Activated T-cell treated with anti-CD3 and anti-CD28 coated beads for 1 hour (primary cell): ENCODE measurements at regions not wholly inside any gene's neighbourhood (a gene's known extent, or its start where the extent isn't known, plus 50 kb on each side); places are given as distances from the start of the nearest gene placed in this dataset.

Source experiments
- DNase-seq: peaks from one replicate; pipeline ENCODE4 v3.0.0-alpha.2; 2020; ENCODE audit warnings: low read depth

DNA sequence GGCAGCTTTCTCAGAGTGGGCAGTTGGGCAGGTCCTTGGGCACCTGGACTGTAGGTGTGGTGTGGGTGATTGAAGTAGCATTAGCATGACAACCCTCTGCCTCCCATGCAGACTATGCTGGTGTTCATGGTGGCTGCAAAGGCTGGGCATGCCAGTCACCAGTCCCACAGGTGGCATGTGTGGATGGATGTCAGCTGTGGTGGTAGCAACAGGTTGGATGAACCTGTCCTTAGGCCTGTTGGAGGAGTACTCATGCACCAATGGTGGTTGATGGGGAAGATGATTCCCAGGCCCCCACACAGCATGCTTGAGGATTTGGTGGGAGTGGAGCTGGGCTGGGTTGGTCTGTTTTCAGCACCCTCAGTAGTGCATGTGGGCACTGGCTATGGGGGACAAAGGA lies 251.1 kb downstream of the PAX1 start:
- no peak for DNase-seq

DNA sequence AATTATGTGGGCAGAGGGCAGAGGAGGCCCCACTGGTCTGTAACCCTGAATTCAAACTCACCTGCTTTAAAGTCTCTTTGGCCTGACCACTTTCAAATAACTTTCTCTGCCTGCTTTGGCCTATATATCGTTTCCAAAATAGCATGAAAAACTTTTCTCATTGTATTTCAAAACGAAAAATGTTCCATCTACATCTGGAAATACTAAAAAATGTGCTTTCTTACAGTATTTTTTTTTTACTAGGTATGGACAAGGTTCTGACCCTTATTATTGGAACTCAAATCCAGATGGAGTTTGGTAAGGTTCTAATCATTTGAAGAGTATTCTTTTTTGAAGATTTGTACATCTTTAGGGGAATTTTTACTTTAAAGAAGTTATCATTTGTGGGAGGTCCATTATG lies 241.9 kb downstream of the PAX1 start:
- no peak for DNase-seq

DNA sequence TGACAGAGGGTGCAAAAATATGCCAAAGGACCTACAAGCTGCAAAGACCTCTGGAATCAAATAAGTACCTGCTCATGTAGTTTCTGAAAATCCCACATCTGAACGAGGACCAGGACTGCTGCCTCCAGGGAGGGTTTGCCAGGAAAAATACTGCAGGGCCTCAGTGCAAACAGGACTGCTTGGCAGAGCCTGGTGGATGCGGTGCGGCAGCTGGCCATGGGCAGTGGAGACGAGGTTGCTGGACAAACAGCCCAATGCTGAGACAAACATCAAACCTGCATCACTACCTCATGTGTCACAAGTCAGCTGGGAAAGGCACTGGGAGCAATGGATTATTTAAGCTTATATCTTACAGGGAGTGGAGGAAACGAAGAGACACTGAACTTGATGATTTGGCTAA lies 238.8 kb downstream of the PAX1 start:
- DNase-seq = no peak

DNA sequence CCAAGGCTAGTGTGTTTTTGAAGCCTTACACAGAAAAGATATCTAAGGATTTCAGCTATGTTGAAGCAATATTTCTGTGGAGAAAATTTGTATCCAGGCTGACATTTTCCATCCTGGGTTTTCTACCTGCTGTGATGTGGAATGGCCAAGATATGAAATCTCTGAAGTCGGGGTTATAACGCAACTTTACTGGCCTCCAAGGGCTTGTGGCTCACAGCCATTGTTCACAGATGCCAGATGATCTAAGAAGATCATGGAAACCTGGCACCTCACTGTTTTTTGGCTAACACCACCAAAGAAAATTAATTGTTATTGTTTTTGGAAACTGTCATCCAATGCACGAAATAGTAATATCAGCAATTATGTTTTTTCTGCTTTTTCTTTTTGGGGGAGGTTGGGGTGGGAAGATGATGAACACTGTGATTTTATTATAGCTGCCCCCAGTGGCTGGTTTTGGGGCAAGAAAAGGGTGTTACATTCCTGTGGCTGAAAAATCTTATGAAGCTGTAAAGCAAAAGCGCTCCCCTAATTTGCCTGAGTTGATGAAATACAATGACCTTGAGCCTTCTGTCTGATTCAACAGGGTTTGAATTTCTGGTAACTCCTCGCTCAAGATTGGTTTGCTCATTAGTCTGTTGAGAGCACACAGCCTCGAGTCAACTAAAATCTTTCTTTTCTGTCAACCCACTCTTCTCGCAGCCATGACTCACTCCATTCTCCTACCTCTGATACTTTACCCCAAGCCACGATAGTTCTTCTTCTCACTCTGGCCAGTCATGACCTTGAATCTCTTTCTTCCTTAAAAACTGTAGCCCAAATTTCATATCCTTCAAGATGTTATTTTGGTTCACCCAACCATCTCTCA lies 236.7 kb downstream of the PAX1 start:
- DNase-seq = no peak

DNA sequence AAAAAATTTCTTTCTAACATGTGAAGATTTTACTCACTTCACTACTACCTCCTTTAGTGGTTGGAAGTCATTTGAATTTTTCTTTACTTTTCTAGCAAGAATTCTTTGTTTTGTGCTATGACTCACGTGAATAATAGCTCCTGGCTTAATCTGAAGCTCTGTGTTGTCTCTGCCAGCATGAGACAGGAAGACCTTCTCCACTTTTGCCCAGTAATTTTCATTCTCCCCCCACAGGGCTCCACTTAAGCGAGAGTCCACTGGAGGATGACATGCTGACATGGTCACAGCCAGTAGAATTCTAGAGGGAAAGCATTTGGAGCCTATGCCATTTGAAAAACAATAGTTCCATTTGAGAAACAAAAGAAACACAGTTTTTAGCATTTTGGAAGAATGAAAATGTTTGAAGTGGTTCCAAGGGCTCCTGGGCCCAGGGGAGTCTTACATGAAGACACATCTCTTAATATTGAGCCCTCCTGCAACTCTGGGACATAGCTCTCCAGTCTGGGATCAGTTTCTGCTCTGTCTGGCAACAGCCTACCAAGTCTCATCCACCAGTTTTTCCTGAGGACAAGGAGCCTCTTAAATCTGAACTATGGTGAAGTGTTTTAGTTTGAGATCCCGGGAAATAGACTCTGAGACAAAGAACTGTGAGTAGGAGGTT lies 231.4 kb downstream of the PAX1 start:
- no peak for DNase-seq

DNA sequence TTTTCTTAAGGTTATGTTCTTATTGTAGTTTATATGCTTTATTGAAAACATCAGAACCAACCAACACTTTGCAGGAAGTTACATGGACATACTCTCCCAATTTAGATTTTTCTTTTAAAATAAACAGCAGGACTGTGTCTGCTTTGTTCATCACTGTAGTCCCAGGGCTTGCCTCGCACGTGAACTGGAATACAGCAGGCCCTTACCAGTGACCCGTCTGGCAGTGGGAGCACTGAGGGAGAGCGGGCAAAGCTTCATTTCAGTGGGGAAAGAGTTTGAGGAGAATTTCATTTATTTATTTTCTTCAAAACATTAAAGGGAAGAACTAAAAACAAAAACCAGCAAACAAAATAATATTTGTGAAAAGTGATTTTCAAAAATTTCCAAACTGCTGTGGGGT lies 230.8 kb downstream of the PAX1 start:
- no peak for DNase-seq

DNA sequence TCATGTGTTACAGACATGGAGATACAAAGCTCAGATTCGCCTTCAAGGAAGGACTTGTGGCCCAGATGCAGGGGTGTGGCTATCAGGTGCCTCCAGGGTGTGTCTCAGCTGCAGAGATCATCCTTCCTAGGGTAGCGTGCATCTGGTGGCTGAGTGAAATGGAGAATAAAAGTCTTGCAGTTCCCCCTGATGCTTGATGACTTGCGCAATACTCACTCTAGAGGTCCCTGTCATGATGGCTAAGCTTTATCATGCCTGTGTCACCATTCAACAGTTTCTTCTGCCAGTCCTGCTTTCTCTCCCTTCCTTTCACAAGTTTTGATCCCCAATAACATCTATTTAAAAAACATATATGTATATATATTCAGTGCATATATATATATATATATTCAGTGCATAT lies 228.1 kb downstream of the PAX1 start:
- DNase-seq = no peak

DNA sequence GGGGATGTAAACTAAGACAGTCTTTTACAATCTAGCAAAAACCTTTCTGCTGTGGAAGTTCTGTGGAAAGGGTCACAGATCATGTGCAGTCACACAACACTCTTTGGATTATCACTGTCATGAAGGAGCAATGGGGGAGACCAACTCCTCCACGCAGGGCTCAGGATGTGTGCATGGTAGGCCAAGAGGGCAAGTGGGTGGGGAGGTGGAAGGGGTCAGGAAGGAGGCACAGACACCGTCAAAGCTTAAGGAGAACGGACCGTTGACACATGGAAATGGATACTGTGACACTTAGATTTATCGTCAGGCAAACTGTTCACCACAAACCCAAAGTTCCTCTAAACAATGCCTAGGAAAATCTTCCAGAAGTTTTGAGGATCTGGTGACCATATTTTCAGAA lies 215.8 kb downstream of the PAX1 start:
- DNase-seq = no peak

DNA sequence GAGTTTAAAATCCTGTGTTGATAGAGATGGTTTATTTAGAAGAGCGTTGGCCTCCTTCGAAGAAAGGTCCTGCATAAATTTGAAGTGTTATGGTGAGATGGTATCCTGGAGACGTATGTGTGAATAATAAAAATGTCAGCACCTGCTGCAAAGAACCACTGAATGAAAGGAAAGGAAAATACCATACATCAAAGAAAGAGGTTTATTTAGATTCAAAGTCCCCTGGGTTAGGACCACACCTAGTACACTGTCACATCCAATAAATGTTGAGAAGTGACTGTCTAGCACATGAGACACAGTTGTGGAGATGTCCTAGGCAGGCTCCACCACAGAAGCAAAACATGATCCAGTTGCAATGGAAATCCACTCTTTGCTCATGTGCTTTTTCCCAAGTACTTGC lies 214.7 kb downstream of the PAX1 start:
- DNase-seq = no peak

DNA sequence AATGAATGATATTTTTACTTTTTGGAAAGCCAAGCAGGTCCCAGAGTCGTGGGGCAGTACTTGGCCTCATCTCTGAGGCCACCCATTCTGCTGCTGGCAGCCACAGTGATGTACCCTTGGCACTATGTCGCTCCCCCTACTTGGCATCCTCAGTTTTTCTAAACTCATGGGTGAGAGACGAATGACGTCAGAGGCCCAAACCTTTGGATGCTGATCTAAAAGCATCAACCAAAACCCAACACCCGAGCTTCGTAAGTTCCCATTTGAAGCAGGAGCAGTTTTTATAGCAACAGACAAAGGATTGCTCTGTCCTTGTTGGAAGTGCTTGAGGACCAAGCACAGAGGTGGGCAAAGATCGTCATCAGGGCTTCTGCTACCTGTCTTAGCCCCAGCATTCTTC lies 212.9 kb downstream of the PAX1 start:
- DNase-seq = no peak

DNA sequence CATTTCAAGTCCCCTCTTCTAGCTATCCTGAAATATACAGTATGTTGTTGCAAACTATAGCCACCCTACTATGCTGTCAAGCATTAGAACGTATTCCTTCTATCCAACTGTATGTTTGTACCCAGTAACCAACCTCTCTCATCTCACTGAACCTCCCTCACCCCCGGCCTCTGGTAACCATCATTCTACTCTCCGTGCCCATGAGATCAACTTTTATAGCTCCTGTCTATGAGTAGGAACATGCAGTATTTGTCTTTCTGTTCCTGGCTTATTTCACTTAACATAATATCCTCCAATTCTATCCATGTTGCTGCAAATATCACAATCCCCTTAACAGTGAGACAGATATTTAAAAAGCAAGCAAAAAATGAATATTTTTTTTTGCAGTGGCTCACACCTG lies 196.9 kb downstream of the PAX1 start:
- DNase-seq = no peak

DNA sequence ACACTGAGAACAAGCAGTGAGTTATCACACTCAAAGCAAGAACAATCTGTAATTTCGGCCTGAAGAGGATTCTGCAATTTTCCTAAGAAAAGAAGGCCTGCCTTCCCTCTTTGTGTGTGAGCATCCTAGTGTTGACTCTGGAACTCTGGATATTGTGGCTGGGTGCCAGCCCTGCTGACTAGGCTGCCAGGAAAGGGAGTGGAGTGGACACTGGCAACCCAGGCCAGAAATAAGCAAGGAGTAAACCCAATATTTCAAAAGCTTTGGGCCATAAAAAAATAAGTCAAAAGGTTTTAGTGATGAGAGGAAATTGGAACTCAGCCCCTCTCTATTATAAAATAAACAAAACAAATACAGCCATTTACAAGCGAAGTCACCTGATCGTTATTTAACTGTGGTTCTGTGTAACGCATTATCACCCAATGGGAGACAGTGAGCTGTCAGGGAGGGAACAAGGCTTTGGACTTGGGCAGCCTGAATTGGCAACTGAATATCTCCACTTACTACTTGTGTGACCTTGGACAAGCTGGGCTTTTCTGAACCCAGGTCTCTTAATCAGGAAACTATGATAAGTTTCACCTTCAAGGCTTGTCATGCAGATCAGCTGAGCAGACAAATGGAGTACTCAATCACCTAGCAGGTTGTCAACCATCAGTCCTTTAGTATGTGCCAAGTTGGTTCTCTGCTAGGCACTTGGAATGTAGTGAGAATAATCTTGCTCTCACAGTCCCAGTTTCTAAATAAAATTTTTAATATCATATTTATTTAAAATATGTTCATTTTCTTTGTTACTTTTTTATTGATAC lies 196.2 kb downstream of the PAX1 start:
- no peak for DNase-seq

DNA sequence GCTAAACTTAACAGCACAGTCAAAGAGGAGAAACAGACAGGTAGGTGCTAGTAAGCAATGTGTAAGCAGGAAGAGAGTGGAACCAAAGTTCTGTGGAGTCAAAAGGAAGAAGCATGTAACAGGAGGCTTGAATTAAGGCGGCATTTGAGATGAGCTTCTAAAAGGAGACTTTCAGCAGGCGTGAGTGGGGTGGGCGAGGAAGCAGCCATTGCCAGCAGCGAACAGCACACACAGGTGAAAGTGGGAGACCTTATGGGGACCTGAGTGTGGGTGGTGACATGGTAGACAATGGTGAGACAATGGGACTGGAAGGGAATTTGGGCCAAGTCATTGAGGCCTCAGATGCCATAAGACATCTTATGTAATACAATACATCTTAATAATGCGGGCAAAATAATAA lies 195.0 kb downstream of the PAX1 start:
- no peak for DNase-seq

DNA sequence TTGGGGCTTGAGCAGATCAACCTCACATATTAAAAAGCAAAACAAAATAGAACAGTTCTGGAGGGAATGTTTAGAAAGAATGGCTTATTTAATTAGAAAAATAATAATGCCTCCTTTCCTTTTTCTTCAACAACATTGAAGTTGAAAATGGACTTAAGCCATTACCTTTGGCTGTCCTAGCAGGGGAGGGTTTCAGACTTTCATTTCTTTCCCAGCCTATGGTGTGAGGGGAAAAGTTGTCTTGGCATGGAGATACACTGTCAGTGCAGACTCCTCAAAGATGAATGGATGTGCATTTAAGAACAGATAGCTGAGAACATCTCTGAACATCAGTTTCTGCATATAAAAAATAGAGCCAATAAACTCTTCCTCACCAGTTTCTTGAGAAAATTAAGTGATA lies 169.5 kb downstream of the PAX1 start:
- no peak for DNase-seq

DNA sequence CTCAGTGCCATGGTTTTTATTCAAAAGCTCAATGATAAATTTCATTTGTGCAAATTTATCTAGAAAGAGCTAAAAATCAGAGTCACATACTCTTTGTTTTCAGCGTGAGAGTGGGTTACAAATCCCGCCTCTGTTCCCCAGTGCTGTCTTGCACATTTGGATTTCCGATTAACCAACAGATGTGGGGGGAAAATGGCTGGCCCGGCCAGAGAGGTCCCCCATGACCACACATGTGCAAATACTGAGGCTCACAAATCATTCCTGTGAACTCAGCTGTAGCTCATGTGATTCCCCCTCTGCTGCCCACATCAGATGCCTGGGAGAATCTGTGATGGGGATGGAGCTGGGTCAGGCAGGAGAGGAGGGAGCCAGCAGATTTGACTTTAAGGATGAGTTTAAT lies 168.7 kb downstream of the PAX1 start:
- DNase-seq = no peak

DNA sequence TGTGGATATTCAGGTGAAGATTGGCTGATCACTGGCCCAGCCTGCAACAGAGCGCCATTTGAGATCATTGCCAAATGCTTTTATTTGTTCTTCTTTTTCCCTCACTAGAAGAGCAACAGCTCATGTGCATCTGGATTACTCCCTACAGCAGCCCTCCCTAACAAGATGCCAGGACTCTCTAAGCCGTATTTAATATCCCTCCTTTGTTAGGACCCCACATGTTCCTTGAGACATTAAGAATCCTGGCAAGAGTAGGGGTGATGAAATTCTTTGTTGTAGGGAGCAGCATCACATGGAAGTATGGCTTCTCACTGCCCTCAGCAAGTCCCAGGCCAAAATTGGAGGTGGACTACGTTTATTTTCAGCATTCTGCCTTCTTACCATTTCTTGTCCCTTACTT lies 167.8 kb downstream of the PAX1 start:
- no peak for DNase-seq

DNA sequence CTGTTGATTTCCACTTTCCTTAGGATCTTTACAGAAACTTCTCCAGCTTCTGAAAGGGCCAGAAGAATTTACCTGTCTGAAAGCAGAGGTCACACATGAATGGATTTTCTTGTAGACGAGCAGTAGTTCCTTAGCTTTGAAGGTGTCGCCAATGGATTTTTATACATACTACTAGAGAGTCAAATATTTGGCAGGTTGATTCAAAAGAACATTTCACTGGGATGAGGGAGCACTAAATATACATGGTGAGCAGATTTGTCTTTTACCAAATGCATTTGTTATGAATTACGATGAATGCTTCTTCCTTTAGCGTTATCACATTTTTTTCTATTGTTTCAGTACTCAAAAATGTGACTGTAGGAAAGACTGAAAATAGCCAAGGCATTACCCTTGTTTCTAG lies 162.3 kb downstream of the PAX1 start:
- DNase-seq = no peak

DNA sequence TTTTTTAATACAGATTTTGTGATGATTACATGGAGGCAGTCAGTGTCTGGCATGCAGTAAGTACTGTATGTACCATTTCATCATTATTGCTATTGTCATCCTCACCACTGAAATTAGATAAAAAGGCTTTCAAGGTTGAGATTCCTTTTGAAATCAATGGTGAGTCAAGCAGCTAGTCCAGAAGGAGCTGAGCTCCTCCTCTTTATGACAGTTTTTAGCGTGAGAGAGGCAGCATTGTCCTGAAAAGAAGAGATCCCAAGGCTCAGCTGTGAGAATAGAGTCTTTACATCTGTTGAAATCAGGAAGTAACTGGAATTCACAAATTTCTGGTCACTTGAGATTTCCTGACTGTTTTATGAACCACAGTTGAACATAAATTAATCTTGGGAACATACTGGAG lies 161.9 kb downstream of the PAX1 start:
- DNase-seq = no peak

DNA sequence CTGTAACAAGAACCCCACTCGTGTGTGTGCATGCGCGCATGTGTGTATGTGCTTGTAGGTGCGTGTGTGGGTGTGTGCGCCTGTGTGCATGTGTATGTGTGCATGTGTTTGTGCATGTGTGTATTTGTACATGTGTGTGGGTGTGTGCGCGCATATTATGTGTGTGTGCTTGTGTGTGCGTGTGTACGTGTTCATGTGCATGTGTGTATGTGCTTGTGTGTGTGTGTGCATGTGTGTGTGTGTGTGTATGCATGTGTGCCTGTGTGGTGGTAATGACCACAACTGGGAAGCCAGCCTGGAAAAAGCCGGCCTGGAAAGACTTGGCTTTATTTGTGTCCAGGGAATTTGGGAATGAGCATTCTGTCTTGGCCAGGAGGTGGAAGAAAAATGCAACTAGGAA lies 157.5 kb downstream of the PAX1 start:
- DNase-seq = no peak

DNA sequence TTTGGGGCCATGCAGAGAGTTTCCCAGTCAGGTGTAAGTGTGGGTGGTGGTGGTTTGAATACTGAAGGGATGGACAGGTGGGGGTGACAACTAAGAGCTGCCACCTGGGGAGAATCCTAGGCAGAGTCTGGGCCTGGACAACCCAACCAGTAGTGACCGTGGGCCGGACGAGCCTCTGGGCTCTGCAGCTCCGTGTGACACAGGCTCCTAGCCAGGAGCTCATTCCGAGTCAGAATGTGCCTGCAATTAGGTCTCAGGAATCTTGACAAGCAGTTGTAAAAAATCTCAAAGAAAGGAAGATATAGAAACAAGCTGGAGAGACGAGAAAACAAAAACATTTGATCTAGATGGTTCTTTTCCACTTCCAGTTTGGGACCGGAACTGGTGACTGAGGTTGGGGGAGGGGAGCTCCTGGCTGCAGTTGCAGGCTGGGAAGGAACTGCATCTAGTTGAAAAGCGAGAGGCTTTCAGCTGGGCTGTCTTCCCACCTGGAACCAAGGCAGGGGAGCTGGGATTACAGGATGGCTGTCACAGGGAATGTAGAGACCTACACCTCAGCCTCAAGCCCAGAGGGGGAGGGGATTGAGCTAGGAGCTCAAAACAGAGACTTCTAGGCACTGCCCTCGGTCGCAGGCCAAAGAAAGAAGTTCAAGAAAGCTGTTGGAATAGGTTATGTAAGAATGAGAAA lies 156.9 kb downstream of the PAX1 start:
- no peak for DNase-seq

DNA sequence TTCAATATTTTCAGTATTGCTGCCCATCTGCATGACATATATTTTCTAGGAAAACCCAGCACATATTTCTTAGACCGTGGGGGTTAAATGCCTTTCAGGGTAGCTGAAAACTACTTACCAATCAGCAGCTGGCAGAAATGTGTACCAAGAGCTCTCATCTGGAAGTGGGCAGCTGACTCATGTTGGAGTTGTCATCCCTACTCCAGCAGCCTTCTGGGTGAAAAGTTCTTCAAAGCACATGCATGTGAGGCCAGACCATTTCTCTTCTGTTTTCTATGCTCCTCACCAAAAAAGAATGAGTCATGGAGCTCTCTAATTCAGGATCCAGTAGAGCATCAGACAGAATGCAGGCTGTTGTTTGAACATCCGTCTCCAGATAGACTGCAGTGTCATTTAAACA lies 135.5 kb downstream of the PAX1 start:
- DNase-seq = no peak

DNA sequence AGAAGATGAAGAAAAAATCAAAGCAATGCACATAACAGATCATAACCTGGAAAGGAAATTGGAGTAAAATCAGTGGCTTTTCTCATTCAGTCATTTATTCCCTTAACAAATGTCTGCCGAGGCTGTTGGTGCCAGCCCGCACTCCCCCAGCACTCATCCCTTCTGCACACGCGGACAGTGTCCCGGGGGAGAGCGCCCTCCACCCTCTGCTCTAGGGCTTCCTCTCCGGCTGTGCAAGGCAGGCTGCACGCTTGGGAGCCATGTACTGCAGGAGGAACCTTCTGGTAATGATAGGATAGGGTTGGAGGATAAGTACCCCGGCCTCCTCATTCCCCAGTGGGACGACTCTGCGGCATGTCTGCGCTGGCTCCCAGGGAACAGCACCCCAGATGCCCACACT lies 134.5 kb downstream of the PAX1 start:
- DNase-seq = no peak

DNA sequence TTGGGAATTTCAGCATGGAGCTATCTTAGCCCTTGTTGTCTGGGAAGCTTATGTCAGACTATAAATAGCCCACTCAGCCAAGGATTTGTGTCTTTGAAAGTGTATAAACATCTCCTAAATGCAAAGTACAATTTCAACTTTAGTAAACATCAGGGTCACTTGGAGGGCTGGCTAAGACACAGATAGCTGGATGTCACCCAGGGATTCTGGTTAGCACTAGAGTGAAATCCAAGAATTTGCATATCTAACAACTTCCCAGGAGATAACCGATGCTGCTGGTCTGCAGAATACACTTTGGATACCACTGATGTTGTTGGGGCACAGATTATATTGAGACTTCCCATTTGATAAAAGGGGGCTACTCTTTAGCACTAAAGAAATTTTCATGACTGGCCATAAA lies 130.9 kb downstream of the PAX1 start:
- no peak for DNase-seq
